ENCODE measurements at regions not wholly inside any gene's neighbourhood (a gene's known extent, or its start where the extent isn't known, plus 50 kb on each side); places are given as distances from the start of the nearest gene placed in this dataset.

GRCh38 chr5:60036192-60036938 is 142.8 kb upstream of the PDE4D start:
- TF ChIP-seq POLR2A (IDR thresholded peaks at IDR 0.05; ENCODE audit: low read length) (no peak), GATA1 (IDR thresholded peaks at IDR 0.05; ENCODE audit: low read depth, low read length) (no peak)

All from erythroblast (primary cell).